Calu3 (cell line): ENCODE measurements at regions not wholly inside any gene's neighbourhood (a gene's known extent, or its start where the extent isn't known, plus 50 kb on each side); places are given as distances from the start of the nearest gene placed in this dataset.

Experiments
- BruUV-seq: library from RNA; stranded (reverse); fragments of 400-500 nt; replicated peaks from 2 replicates; lab custom pipeline; 2021; lab: Mats Ljungman, UMichigan
- CTCF ChIA-PET: fragments of 300-600 bp; sonication (Branson Sonifier 250); formaldehyde crosslinking; loops from one replicate; lab custom pipeline; 2022; ENCODE audit warnings: antibody characterized with exemption; lab: Charles Lee
- DNase-seq: peaks from one replicate; pipeline ENCODE4 v3.0.0; 2022
- H3K27ac Mint-ChIP-seq: one replicate; pipeline ENCODE4 v1.8.0; 2022; ENCODE audit warnings: mixed read lengths; ENCODE audit not compliant: unreplicated experiment
- H3K27me3 Mint-ChIP-seq: one replicate; pipeline ENCODE4 v1.8.0; 2022; ENCODE audit warnings: mixed read lengths; ENCODE audit not compliant: unreplicated experiment
- H3K36me3 Mint-ChIP-seq: one replicate; pipeline ENCODE4 v1.8.0; 2022; ENCODE audit warnings: mild to moderate bottlenecking, moderate library complexity, mixed read lengths; ENCODE audit not compliant: insufficient read depth, unreplicated experiment
- H3K4me1 Mint-ChIP-seq: one replicate; pipeline ENCODE4 v1.8.0; 2022; ENCODE audit warnings: mild to moderate bottlenecking, low read depth, mixed read lengths; ENCODE audit not compliant: unreplicated experiment
- H3K4me3 Mint-ChIP-seq: one replicate; pipeline ENCODE4 v1.8.0; 2022; ENCODE audit warnings: mild to moderate bottlenecking, low read depth, moderate library complexity, mixed read lengths; ENCODE audit not compliant: unreplicated experiment
- H3K9me3 Mint-ChIP-seq: one replicate; pipeline ENCODE4 v1.8.0; 2022; ENCODE audit warnings: low read depth, mixed read lengths; ENCODE audit not compliant: unreplicated experiment
- CTCF ChIP-seq: fragments of 200-600 bp; IDR thresholded peaks from one replicate; pipeline ENCODE4 v1.8.0; 2022; ENCODE audit warnings: antibody characterized with exemption; ENCODE audit not compliant: unreplicated experiment
- intact Hi-C: fragments of 100-400 bp; cut with micrococcal nuclease; formaldehyde crosslinking; loops from one replicate; pipeline ENCODE4 v1.10.0; 2022; ENCODE audit not compliant: unreplicated experiment

GRCh38 chr6:91304521-91304920 is 717.6 kb upstream of the MAP3K7 start:
- CTCF ChIA-PET = no interaction called here
- no peak for DNase-seq

GRCh38 chr6:91303326-91303725 is 716.5 kb upstream of the MAP3K7 start:
- H3K4me3 Mint-ChIP-seq = no peak overlapping the region
- no peaks in the 10 kb centered on the region for H3K4me1 Mint-ChIP-seq
- DNase-seq = no peak
- H3K27me3 Mint-ChIP-seq = no peaks in the 10 kb centered on the region
- H3K9me3 Mint-ChIP-seq = no peaks in the 10 kb centered on the region
- intact Hi-C loops = no loop called here
- no TSS peak for BruUV-seq
- no peak for TF ChIP-seq CTCF
- CTCF ChIA-PET = no interaction called here
- no peaks in the 10 kb centered on the region for H3K36me3 Mint-ChIP-seq
- H3K27ac Mint-ChIP-seq = no peak overlapping the region

More at GRCh38 chr6:91304521-91304920, 717.6 kb upstream of the MAP3K7 start:
- Mint-ChIP-seq H3K4me1 (no peaks in the 10 kb centered on the region), H3K4me3 (no peak overlapping the region), H3K27me3 (no peaks in the 10 kb centered on the region), H3K9me3 (no peaks in the 10 kb centered on the region), H3K36me3 (no peaks in the 10 kb centered on the region), H3K27ac (no peak overlapping the region)
- BruUV-seq = no TSS peak
- no peak for TF ChIP-seq CTCF
- intact Hi-C loops = no loop called here

GRCh38 chr6:91299544-91300491 is 712.9 kb upstream of the MAP3K7 start:
- intact Hi-C loops = no loop called here
- Mint-ChIP-seq H3K4me3 (no peak overlapping the region), H3K4me1 (no peaks in the 10 kb centered on the region), H3K27ac (no peak overlapping the region), H3K27me3 (no peaks in the 10 kb centered on the region), H3K36me3 (no peaks in the 10 kb centered on the region), H3K9me3 (no peaks in the 10 kb centered on the region)
- no peak for DNase-seq
- no peak for TF ChIP-seq CTCF
- BruUV-seq = no TSS peak
- CTCF ChIA-PET = no interaction called here

GRCh38 chr6:91298543-91299145 is 711.8 kb upstream of the MAP3K7 start:
- H3K9me3 Mint-ChIP-seq = no peaks in the 10 kb centered on the region
- CTCF ChIA-PET = no interaction called here
- no TSS peak for BruUV-seq
- no peaks in the 10 kb centered on the region for H3K36me3 Mint-ChIP-seq
- no peak overlapping the region for H3K4me3 Mint-ChIP-seq
- no peaks in the 10 kb centered on the region for H3K27me3 Mint-ChIP-seq
- H3K4me1 Mint-ChIP-seq = no peaks in the 10 kb centered on the region
- TF ChIP-seq CTCF = no peak
- intact Hi-C loops = no loop called here
- no peak overlapping the region for H3K27ac Mint-ChIP-seq
- no peak for DNase-seq
